ENCODE measurements at regions not wholly inside any gene's neighbourhood (a gene's known extent, or its start where the extent isn't known, plus 50 kb on each side); places are given as distances from the start of the nearest gene placed in this dataset.

GRCh38 chr17:71325117-71325516 is 795.7 kb upstream of the SOX9 start:
- TF ChIP-seq CTCF (IDR thresholded peaks at IDR 0.05; ENCODE audit: insufficient read depth, low read length, poor library complexity, severe bottlenecking) (no peak), EZH2phosphoT487 (conservative IDR thresholded peaks at IDR 0.05; ENCODE audit: low read length) (no peak)
